Ectodermal cell (in vitro differentiated cells): ENCODE measurements at regions not wholly inside any gene's neighbourhood (a gene's known extent, or its start where the extent isn't known, plus 50 kb on each side); places are given as distances from the start of the nearest gene placed in this dataset.

Experiments used
- H3K27ac ChIP-seq: 2 replicates; pipeline ENCODE4 v1.7.0; 2013; ENCODE audit warnings: mild to moderate bottlenecking, low read depth, low read length; ENCODE audit not compliant: insufficient read depth, poor library complexity, severe bottlenecking
- H3K27me3 ChIP-seq: 2 replicates; pipeline ENCODE4 v1.7.0; 2013; ENCODE audit warnings: mild to moderate bottlenecking, low read length; ENCODE audit not compliant: insufficient read depth, control insufficient read depth, poor library complexity, severe bottlenecking
- H3K36me3 ChIP-seq: one replicate; pipeline ENCODE4 v1.7.0; 2013; ENCODE audit warnings: low read length; ENCODE audit not compliant: control insufficient read depth, insufficient read depth
- H3K4me1 ChIP-seq: one replicate; pipeline ENCODE4 v1.7.0; 2013; ENCODE audit warnings: low read length; ENCODE audit not compliant: control insufficient read depth, insufficient read depth
- H3K4me3 ChIP-seq: 2 replicates; pipeline ENCODE4 v1.7.0; 2013; ENCODE audit warnings: low read depth, low read length, control low read depth; ENCODE audit not compliant: insufficient read depth
- H3K9me3 ChIP-seq: 2 replicates; pipeline ENCODE4 v1.7.0; 2013; ENCODE audit warnings: mild to moderate bottlenecking, low read length, moderate library complexity; ENCODE audit not compliant: control insufficient read depth
- WGBS, 2 experiments: methylation state at CpG; one replicate each; pipeline ENCODE4 v1.1.7; 2013; ENCODE audit warnings: missing lambda C conversion rate in 2 of 2; 5-methylcytosine and 5-hydroxymethylcytosine counted together

DNA sequence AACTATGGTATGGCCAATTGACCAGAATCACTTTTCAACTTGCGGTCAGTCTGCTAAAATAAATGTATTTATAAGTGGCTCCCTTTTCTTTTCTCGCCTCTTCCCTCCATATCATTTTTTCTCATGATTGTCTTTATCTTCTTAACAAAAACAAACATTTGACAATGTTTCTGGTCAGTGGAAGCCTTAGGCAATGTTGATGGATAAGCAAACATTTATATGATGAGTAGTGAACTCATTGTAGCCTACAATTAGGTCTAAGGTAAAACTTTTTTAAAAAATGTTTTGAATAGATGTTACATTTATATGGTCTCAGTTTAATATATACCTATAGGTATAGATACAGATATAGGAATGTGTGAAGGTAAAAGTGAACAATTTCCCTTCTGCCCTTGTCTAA is 355.4 kb downstream of the MFSD1 start:
- H3K4me1 ChIP-seq, result no peaks in the 10 kb centered on the region
- WGBS, 2 experiments, result 84 to 100% methylated on average over 1 to 2 of the region's 2 CpGs

DNA sequence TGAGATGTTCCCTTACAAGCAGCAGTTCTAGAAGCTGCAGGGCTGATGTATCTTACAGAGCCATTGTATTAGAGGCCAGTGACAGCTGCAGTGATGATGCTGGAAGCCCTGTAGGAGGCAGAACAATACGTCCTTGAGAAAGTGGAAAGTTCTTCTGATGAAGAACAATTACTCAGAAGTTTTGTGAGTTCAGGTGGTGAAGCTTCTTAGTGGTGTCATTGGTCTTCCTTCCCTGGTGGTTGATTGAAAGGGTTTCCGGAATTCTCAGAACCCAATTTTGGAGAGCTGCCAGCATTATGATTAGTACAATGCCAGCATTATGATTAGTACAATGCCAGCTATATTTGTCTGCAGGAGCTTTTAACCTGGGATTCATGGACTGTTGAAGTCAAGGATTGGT is 356.4 kb downstream of the MFSD1 start:
- H3K27ac ChIP-seq, result no peak overlapping the region
- no peaks in the 10 kb centered on the region for H3K9me3 ChIP-seq
- H3K36me3 ChIP-seq, result no peaks in the 10 kb centered on the region
- H3K4me3 ChIP-seq, result no peak overlapping the region
- 76 to 78% methylated on average over 2 of the region's 2 CpGs for WGBS, 2 experiments
- no peaks in the 10 kb centered on the region for H3K4me1 ChIP-seq
- no peaks in the 10 kb centered on the region for H3K27me3 ChIP-seq

More for the DNA sequence above, 355.4 kb downstream of the MFSD1 start:
- H3K36me3 ChIP-seq, result no peaks in the 10 kb centered on the region
- no peaks in the 10 kb centered on the region for H3K27me3 ChIP-seq
- no peak overlapping the region for H3K4me3 ChIP-seq
- H3K27ac ChIP-seq, result no peak overlapping the region
- H3K9me3 ChIP-seq, result no peaks in the 10 kb centered on the region

DNA sequence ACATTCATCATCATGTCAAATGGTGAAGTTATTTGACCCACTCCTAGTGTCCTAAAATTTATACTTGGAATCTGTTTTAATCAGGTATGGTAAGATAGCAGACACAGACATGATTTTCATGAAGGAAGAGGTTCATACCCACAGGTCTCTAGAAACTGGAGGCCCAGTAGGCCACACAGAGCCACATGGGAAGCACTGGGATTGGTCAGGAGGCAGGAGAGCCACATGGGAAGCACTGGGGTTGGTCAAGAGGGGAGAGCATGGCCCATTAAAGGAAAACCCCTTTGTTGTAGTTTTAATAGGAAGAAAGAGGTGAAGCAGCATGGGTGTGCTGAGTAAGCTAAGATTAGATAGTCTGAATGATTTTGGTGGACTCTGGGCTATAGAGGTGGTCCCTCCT is 356.9 kb downstream of the MFSD1 start:
- H3K4me1 ChIP-seq, result no peaks in the 10 kb centered on the region
- H3K36me3 ChIP-seq, result no peaks in the 10 kb centered on the region
- no peak overlapping the region for H3K27ac ChIP-seq
- no peak overlapping the region for H3K4me3 ChIP-seq
- no peaks in the 10 kb centered on the region for H3K27me3 ChIP-seq
- H3K9me3 ChIP-seq, result no peaks in the 10 kb centered on the region

DNA sequence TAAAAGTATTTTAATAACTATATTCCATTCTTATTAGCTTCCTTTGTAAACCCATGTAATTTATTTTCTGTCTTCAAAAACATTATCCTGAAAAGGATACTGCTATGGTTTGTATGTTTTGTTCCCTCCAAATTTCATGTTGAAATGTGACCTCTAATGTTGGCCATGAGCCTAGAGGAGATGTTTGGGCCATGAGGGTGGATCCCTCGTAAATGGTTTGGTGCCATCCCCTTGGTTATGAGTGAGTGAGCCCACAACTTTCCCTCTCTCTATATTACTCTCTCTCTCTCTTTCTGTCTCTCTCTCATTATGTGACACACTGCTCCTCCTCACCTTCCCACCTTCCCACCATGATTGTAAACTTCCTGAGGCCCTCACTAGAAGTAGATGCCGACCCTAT is 357.7 kb downstream of the MFSD1 start:
- WGBS, 2 experiments, result 88 to 95% methylated on average over 2 of the region's 2 CpGs
- H3K27ac ChIP-seq, result no peak overlapping the region

DNA sequence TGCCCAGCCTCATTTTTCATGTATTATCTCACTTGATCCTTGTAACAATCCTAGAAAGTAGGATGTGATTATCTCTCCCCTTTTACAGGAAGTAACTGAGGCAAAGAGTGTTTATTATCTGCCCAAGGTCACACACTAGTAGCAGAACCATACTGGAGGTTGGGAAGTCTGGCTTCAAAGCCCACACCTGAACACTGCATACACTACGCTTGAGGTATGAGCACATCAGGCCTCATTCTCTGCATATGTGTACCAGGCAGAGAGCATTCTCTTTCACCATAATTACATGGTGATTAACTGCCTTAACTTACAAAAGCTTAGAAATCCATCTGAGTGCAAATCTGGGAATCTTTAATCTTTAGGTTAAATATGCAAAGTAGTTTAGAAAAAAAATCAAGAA is 361.8 kb downstream of the MFSD1 start:
- whole genome bisulfite sequencing, 2 experiments, result 95 to 96% methylated on average over 1 of the region's 1 CpG
- Histone ChIP-seq H3K4me3 (no peak overlapping the region), H3K36me3 (no peaks in the 10 kb centered on the region), H3K27ac (no peak overlapping the region), H3K27me3 (no peaks in the 10 kb centered on the region), H3K4me1 (no peaks in the 10 kb centered on the region), H3K9me3 (no peaks in the 10 kb centered on the region)

More for the DNA sequence above, 357.7 kb downstream of the MFSD1 start:
- Histone ChIP-seq H3K4me1 (no peaks in the 10 kb centered on the region), H3K27me3 (no peaks in the 10 kb centered on the region), H3K36me3 (no peaks in the 10 kb centered on the region), H3K9me3 (no peaks in the 10 kb centered on the region), H3K4me3 (no peak overlapping the region)

DNA sequence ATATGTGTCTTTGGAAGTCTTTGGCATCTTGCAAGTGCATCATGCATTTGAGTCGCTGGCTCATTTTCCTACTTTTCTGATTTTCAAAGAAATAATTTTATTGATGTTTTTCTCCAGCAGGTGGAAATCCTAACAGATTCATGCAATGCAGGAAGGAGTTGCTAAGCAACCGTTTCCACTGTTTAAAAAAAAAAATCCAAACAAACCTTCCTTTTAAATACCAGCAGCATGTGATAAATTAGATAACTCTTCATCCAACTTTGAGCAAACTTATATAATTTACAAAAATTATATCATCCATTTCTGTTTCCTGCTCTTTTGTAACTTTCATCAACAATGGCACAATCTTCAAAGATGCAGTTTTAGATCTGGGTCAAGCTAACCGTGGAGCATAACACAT is 364.1 kb downstream of the MFSD1 start:
- H3K36me3 ChIP-seq, result no peaks in the 10 kb centered on the region
- H3K27ac ChIP-seq, result no peak overlapping the region
- WGBS, 2 experiments, result 94 to 100% methylated on average over 2 to 3 of the region's 3 CpGs
- no peaks in the 10 kb centered on the region for H3K27me3 ChIP-seq
- H3K4me1 ChIP-seq, result no peaks in the 10 kb centered on the region
- no peak overlapping the region for H3K4me3 ChIP-seq
- no peaks in the 10 kb centered on the region for H3K9me3 ChIP-seq

DNA sequence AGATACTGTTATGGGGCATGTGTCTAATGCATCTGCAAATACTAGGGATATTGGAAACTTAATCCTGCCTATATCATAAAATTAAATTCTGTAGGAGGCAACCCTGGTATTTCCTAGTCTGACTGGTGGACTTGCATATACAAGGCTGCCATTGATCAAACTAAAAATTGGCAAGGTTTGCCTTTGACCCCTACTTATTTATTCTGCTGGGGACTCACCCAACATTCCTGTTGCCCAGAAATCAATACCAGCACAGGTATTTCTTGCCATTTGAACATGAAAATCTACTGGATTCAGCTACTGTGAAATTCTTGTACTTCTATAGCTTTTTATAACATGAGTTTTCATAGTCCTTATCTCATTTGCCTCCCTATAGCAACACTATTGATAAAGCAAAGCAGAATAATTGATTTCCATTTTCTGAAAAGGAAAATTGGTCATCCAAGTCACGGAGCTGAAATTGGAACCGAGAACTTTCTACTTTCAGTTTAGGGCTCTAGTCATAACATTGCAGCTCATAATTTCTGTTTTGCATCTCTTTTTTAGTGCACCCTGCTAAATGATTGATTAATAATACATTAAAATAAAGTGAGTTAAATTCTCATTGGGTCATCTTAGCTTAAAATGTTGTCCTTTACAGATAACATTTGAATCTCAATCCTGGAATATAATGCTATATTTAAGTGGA is 365.2 kb downstream of the MFSD1 start:
- no peaks in the 10 kb centered on the region for H3K27me3 ChIP-seq
- H3K4me1 ChIP-seq, result no peaks in the 10 kb centered on the region
- no peak overlapping the region for H3K4me3 ChIP-seq
- WGBS, 2 experiments, result 89% methylated on average over 2 of the region's 2 CpGs
- no peaks in the 10 kb centered on the region for H3K9me3 ChIP-seq
- H3K27ac ChIP-seq, result no peak overlapping the region
- no peaks in the 10 kb centered on the region for H3K36me3 ChIP-seq

DNA sequence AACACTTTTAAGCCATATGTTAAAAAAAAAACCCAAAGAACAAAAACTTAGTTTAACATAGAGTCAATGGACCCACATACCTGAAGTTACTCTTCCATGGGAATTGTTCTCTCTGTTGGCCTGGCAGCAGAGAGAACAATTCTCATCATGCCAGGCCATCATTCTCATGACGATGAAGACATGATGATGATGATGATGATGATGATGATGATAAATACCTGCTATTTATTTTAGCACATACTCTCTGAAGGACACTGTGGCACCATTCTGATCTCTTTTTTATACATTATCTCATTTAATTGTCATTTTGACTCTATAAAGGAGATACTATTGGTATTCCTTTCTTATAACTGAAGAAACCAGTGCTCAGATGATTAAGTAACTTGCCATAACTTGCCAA is 366.9 kb downstream of the MFSD1 start:
- Histone ChIP-seq H3K4me3 (no peak overlapping the region), H3K4me1 (no peaks in the 10 kb centered on the region), H3K27ac (no peak overlapping the region), H3K27me3 (no peaks in the 10 kb centered on the region), H3K36me3 (no peaks in the 10 kb centered on the region), H3K9me3 (no peaks in the 10 kb centered on the region)
- WGBS, 2 experiments, result no CpG with 5 or more reads among the region's 1 CpG

DNA sequence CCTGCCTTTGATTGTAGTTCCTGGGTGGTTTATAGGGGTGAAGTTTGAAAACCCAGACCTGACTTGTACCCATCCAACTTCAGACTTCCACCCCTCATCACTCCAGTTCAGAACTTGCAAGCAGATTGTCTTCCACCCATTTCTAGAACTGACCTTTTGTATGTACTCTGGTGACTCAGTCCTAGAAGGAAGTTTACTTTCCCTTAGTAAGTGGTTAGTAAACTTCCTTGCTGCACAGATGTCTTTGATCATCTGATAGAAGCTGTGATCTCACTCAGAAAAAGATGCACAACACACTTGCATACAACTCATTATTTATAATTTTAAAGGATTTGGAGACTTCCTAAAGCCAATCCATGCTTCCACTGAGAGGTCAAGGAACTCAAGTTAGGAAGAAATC is 368.0 kb downstream of the MFSD1 start:
- H3K9me3 ChIP-seq, result no peaks in the 10 kb centered on the region
- H3K4me3 ChIP-seq, result no peak overlapping the region
- no peaks in the 10 kb centered on the region for H3K36me3 ChIP-seq
- H3K27me3 ChIP-seq, result no peaks in the 10 kb centered on the region
- no peak overlapping the region for H3K27ac ChIP-seq
- H3K4me1 ChIP-seq, result no peaks in the 10 kb centered on the region

DNA sequence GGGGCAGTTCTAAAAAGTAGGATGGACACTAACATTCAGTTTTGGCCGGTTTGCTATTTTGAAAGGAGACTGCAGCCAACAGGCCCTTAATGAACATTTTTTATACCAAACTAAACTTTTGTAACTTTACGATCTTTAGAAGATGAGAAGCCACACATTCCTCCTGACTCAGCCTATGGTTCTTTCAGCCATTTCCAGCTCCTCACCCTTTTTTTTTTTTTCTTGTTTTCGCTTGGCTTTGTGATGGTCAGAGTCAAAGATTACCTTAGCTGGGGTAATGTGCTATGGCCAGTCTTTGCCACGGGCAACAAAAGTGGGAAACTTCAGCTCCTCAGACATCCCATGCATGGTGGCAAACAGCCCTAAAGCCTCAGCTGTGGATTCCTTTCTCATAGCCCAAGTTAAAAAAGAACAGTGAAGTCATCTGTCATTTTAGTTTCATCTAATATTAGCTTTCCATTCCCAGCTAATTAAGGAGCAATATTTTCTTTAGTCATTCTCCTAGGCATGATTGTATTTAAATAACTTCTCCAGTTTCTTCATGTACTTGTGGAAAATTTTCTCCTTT is 368.7 kb downstream of the MFSD1 start:
- H3K4me1 ChIP-seq, result no peaks in the 10 kb centered on the region
- H3K27ac ChIP-seq, result no peak overlapping the region
- H3K9me3 ChIP-seq, result no peaks in the 10 kb centered on the region
- WGBS, 2 experiments, result 86 to 90% methylated on average over 4 of the region's 4 CpGs
- no peaks in the 10 kb centered on the region for H3K27me3 ChIP-seq
- no peak overlapping the region for H3K4me3 ChIP-seq
- H3K36me3 ChIP-seq, result no peaks in the 10 kb centered on the region

DNA sequence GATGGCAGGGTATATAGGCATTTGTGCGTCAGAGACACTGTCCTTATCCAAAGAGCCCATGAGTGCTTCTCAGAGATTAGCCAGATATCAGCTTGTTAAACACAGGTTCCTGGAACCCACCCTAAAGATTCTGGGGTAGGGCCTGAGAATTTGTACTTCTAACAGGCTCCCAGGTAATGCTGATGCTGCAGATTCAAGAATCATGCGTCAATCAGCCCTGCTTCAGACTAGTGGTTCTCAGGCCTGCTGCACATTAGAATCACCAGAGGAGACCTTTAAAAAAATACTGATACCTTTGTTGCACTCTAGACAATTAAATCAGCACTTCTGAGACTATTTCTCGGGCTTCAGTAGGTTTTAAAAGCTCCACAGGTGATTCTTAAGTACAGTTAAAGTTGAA is 369.5 kb downstream of the MFSD1 start:
- Histone ChIP-seq H3K27me3 (no peaks in the 10 kb centered on the region), H3K9me3 (no peaks in the 10 kb centered on the region), H3K36me3 (no peaks in the 10 kb centered on the region), H3K4me3 (no peak overlapping the region), H3K4me1 (no peaks in the 10 kb centered on the region), H3K27ac (no peak overlapping the region)
- WGBS, 2 experiments, result 83 to 91% methylated on average over 3 of the region's 3 CpGs
